PC-3 (cell line): ENCODE measurements at regions not wholly inside any gene's neighbourhood (a gene's known extent, or its start where the extent isn't known, plus 50 kb on each side); places are given as distances from the start of the nearest gene placed in this dataset.

Experiments
- CTCF ChIP-seq: fragments of 300-600 bp; sonication (generic); conservative IDR thresholded peaks from 2 replicates; pipeline ENCODE4 v1.5.1; 2017; ENCODE audit warnings: antibody characterized with exemption, low read depth, mild to moderate bottlenecking, low read length
- EZH2 ChIP-seq: fragments of 300-600 bp; sonication (generic); IDR thresholded peaks from one replicate; pipeline ENCODE4 v1.6.1; 2017; ENCODE audit warnings: antibody characterized with exemption, mild to moderate bottlenecking, low read length; ENCODE audit not compliant: unreplicated experiment
- EZH2phosphoT487 ChIP-seq: fragments of 300-600 bp; sonication (generic); IDR thresholded peaks from 2 replicates; pipeline ENCODE4 v1.6.1; 2018; ENCODE audit warnings: mild to moderate bottlenecking, antibody characterized with exemption, low read length, borderline replicate concordance

- TF ChIP-seq EZH2 = no peak
- TF ChIP-seq CTCF = no peak
- TF ChIP-seq EZH2phosphoT487 = no peak
Observed at GRCh38 chr5:123879071-123879470, 367.1 kb downstream of the CSNK1G3 start.
